GM12865 (cell line): ENCODE measurements at regions not wholly inside any gene's neighbourhood (a gene's known extent, or its start where the extent isn't known, plus 50 kb on each side); places are given as distances from the start of the nearest gene placed in this dataset.

Experiments
- DNase-seq: peaks from one replicate; pipeline ENCODE4 v3.0.0; 2010; ENCODE audit warnings: low read depth
- H3K4me3 ChIP-seq: 2 replicates; pipeline ENCODE4 v1.5.1; 2011; ENCODE audit warnings: mild to moderate bottlenecking, low read depth, low read length, control low read depth
- TF ChIP-seq, protein P1 (sequence below): IDR thresholded peaks from 2 replicates; pipeline ENCODE4 v1.5.1; 2011; ENCODE audit warnings: low read length, control low read depth, low read depth, inconsistent platforms; ENCODE audit not compliant: insufficient read depth; ENCODE audit errors: missing control alignments

DNA sequence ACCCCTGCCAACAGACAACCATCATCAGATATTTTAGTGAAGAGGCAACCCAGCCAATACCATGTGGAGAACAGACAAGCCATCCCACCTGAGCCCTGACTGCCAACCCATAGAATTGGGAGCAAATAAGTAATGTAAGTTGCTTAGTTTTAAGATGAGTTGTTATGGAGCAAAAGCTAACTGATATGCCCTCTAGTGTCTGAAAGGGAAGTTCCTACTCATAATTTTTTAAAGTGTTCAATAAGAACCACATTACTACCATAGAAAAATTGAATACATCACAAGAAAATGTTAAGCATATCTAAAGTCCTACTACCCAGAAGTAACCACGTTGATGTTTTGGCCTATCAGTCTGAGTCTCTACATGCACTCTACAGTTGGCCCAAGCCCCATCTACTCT is 50.8 kb upstream of the SLC36A4 start:
- TF ChIP-seq, protein P1, sequence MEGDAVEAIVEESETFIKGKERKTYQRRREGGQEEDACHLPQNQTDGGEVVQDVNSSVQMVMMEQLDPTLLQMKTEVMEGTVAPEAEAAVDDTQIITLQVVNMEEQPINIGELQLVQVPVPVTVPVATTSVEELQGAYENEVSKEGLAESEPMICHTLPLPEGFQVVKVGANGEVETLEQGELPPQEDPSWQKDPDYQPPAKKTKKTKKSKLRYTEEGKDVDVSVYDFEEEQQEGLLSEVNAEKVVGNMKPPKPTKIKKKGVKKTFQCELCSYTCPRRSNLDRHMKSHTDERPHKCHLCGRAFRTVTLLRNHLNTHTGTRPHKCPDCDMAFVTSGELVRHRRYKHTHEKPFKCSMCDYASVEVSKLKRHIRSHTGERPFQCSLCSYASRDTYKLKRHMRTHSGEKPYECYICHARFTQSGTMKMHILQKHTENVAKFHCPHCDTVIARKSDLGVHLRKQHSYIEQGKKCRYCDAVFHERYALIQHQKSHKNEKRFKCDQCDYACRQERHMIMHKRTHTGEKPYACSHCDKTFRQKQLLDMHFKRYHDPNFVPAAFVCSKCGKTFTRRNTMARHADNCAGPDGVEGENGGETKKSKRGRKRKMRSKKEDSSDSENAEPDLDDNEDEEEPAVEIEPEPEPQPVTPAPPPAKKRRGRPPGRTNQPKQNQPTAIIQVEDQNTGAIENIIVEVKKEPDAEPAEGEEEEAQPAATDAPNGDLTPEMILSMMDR, result peak; percentile 13
- peak; percentile 9 for DNase-seq
- no peak overlapping the region for H3K4me3 ChIP-seq

DNA sequence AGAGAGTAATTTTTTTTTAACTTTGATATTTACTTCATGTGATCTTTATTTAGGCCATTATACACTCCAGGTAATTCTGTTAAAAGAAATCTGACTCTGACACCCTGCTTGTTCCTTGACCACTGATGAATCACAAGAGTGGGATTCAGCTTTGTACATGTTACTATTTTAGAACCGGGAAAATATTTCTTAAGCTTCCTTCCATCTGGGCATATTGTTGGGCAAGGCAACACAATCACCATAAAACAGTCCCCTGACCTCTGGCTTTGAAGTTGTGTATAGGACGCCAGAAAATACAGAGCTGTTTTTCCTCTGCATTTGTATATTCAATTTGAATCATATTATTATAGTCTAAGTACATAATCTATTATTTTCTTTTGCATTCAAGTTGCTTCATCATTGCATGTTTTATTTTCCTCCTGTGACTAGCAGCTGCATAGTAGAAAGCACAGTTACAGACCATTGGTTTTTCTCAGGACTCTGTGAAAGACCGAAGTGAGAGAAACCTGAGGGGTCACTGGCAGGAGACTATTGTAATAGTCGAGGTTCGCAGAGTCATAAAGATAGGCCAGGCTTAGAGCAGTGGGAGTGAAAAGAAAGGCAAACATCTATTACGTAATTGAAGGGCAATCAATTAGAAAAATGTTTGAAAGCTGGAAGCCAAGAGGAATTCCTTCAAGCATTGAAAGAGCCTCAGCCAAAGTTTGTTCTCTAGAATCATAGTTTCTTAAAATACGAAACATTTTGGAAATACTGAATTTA is 51.8 kb upstream of the SLC36A4 start:
- TF ChIP-seq, protein P1, result no peak
- H3K4me3 ChIP-seq, result no peak overlapping the region
- DNase-seq, result peak; percentile 14

- DNase-seq, result no peak
- TF ChIP-seq, protein P1, result no peak
- no peak overlapping the region for H3K4me3 ChIP-seq
Measured at GRCh38 chr11:93250326-93250725, 52.5 kb upstream of the SLC36A4 start.

GRCh38 chr11:93251922-93252321 is 54.1 kb upstream of the SLC36A4 start:
- DNase-seq, result no peak
- TF ChIP-seq, protein P1, result no peak
- H3K4me3 ChIP-seq, result no peak overlapping the region

GRCh38 chr11:93253111-93253510 is 55.3 kb upstream of the SLC36A4 start:
- no peak for DNase-seq
- TF ChIP-seq, protein P1, result no peak
- H3K4me3 ChIP-seq, result no peak overlapping the region

DNA sequence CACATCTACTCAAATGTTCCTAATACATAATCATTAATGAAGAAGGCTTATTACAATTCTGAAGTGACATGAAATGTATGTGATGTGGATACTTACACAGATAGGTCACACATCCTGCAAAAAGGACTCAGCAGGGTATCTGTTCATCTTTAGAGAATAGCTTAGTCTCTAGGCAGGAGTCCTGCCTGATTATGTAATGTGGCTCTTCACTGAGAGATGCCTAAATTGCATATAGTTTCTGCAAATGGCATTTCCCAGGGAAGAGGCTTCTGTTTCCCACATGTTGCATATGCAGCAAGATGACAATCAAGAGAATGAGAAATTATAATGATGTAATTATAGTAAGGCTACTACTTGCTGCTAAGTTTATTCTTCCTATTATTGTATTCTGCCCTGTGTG is 58.8 kb upstream of the SLC36A4 start:
- TF ChIP-seq, protein P1, result no peak
- DNase-seq, result no peak

GRCh38 chr11:93267383-93267782 is 63.2 kb upstream of the DEUP1 start:
- no peak for DNase-seq
- TF ChIP-seq, protein P1, result no peak

More for the DNA sequence above, 58.8 kb upstream of the SLC36A4 start:
- no peak overlapping the region for H3K4me3 ChIP-seq

More at GRCh38 chr11:93267383-93267782, 63.2 kb upstream of the DEUP1 start:
- H3K4me3 ChIP-seq, result no peak overlapping the region
